Neuronal stem cell (in vitro differentiated cells): ENCODE measurements at regions not wholly inside any gene's neighbourhood (a gene's known extent, or its start where the extent isn't known, plus 50 kb on each side); places are given as distances from the start of the nearest gene placed in this dataset.
"Not testable (repeated sequence)": the region's sequence is repeated elsewhere in the genome, so short reads cannot be mapped to it uniquely, and the experiment has no call there.

Source experiments
- DNase-seq: peaks from one replicate; pipeline ENCODE4 v3.0.0-alpha.2; 2013; ENCODE audit warnings: low spot score
- H2AFZ ChIP-seq: one replicate; pipeline ENCODE4 v1.6.1; 2013; ENCODE audit warnings: mild to moderate bottlenecking, low read length, inconsistent platforms
- H2AK5ac ChIP-seq: 2 replicates; pipeline ENCODE4 v1.6.1; 2013; ENCODE audit warnings: low read depth, mild to moderate bottlenecking, inconsistent platforms, low read length, moderate library complexity, mixed read lengths
- H2BK120ac ChIP-seq: 2 replicates; pipeline ENCODE4 v1.6.1; 2013; ENCODE audit warnings: low read depth, mild to moderate bottlenecking, inconsistent platforms, low read length, moderate library complexity, mixed read lengths
- H2BK12ac ChIP-seq: one replicate; pipeline ENCODE4 v1.6.1; 2013; ENCODE audit warnings: low read length, inconsistent platforms
- H2BK15ac ChIP-seq: 2 replicates; pipeline ENCODE4 v1.6.1; 2013; ENCODE audit warnings: mild to moderate bottlenecking, low read length, inconsistent platforms, mixed read lengths
- H2BK5ac ChIP-seq: one replicate; pipeline ENCODE4 v1.6.1; 2013; ENCODE audit warnings: inconsistent platforms, mild to moderate bottlenecking, low read length, moderate library complexity
- H3K14ac ChIP-seq: one replicate; pipeline ENCODE4 v1.6.1; 2013; ENCODE audit warnings: low read length, inconsistent platforms
- H3K18ac ChIP-seq: 2 replicates; pipeline ENCODE4 v1.6.1; 2013; ENCODE audit warnings: low read length, inconsistent platforms
- H3K23ac ChIP-seq: 2 replicates; pipeline ENCODE4 v1.6.1; 2013; ENCODE audit warnings: low read depth, mild to moderate bottlenecking, mixed read lengths, low read length, inconsistent platforms; ENCODE audit not compliant: poor library complexity
- H3K27ac ChIP-seq: replicated peaks from 3 replicates; pipeline ENCODE4 v1.5.1; 2013; ENCODE audit warnings: low read length, inconsistent platforms
- H3K27me3 ChIP-seq, 3 experiments: 2 replicates each; pipeline ENCODE4 v1.6.1; 2013; ENCODE audit warnings: low read length in 3 of 3, mild to moderate bottlenecking in 2 of 3, inconsistent platforms in 1 of 3, low read depth in 1 of 3, mixed read lengths in 1 of 3, moderate library complexity in 1 of 3; ENCODE audit not compliant: control insufficient read depth in 3 of 3, insufficient read depth in 3 of 3
- H3K36me3 ChIP-seq, 2 donors: replicated peaks in 1 of 2; 2 replicates each; pipeline ENCODE4 v1.6.1; 2013; ENCODE audit warnings: low read length in 2 of 2; ENCODE audit not compliant: control insufficient read depth in 2 of 2, insufficient read depth in 2 of 2
- H3K4ac ChIP-seq: 2 replicates; pipeline ENCODE4 v1.6.1; 2013; ENCODE audit warnings: inconsistent platforms, mild to moderate bottlenecking, low read length, moderate library complexity
- H3K4me1 ChIP-seq, 2 donors: 1 replicate in 1 of 2; 2 replicates in 1 of 2; pipeline ENCODE4 v1.6.1; 2013; ENCODE audit warnings: low read length in 2 of 2, low read depth in 1 of 2; ENCODE audit not compliant: control insufficient read depth in 2 of 2, insufficient read depth in 1 of 2
- H3K4me2 ChIP-seq: one replicate; pipeline ENCODE4 v1.6.1; 2013; ENCODE audit warnings: mild to moderate bottlenecking, low read length, inconsistent platforms; ENCODE audit not compliant: insufficient read depth, poor library complexity, severe bottlenecking
- H3K4me3 ChIP-seq, 2 donors: 2 replicates each; pipeline ENCODE4 v1.5.1; 2013; ENCODE audit warnings: low read length in 2 of 2, mild to moderate bottlenecking in 2 of 2, inconsistent platforms in 1 of 2, moderate library complexity in 1 of 2
- H3K79me1 ChIP-seq: one replicate; pipeline ENCODE4 v1.6.1; 2013; ENCODE audit warnings: low read depth, mild to moderate bottlenecking, inconsistent platforms, low read length, moderate library complexity
- H3K9ac ChIP-seq: one replicate; pipeline ENCODE4 v1.6.1; 2013; ENCODE audit warnings: mild to moderate bottlenecking, low read depth, low read length, inconsistent platforms; ENCODE audit not compliant: poor library complexity
- H3K9me3 ChIP-seq, 2 donors: replicated peaks in 1 of 2; 2 replicates each; pipeline versions ENCODE3 to v1.6.1; 2013; ENCODE audit warnings: low read length in 2 of 2, mild to moderate bottlenecking in 2 of 2, inconsistent platforms in 1 of 2, low read depth in 1 of 2, mixed read lengths in 1 of 2, moderate library complexity in 1 of 2; ENCODE audit not compliant: control insufficient read depth in 2 of 2, insufficient read depth in 1 of 2
- H4K8ac ChIP-seq: one replicate; pipeline ENCODE4 v1.6.1; 2013; ENCODE audit warnings: low read depth, mild to moderate bottlenecking, inconsistent platforms, low read length, moderate library complexity
- H4K91ac ChIP-seq: one replicate; pipeline ENCODE4 v1.6.1; 2013; ENCODE audit warnings: low read length, low read depth, mild to moderate bottlenecking, inconsistent platforms; ENCODE audit not compliant: poor library complexity
- WGBS, 2 donors: extraction: QIAGEN DNeasy Blood & Tissue Kit; methylation state at CpG; one replicate each; pipeline ENCODE4 v1.1.7; 2013; ENCODE audit warnings: missing lambda C conversion rate in 2 of 2, mixed read lengths in 1 of 2; ENCODE audit not compliant: insufficient read length in 2 of 2, insufficient replicate concordance in 1 of 2; ENCODE audit errors: extremely low coverage in 2 of 2; 5-methylcytosine and 5-hydroxymethylcytosine counted together

- Histone ChIP-seq H3K9me3 (no peaks in the 10 kb centered on the region), H3K79me1 (no peaks in the 10 kb centered on the region), H4K8ac (no peak overlapping the region), H3K18ac (no peak overlapping the region), H3K27ac (no peak overlapping the region), H4K91ac (no peak overlapping the region), H2AFZ (no peak overlapping the region), H2BK12ac (no peak overlapping the region), H2AK5ac (no peak overlapping the region), H3K4me2 (no peak overlapping the region), H3K36me3 (no peaks in the 10 kb centered on the region), H2BK120ac (no peak overlapping the region), H3K4me3 (no peak overlapping the region), H2BK5ac (no peak overlapping the region), H3K4ac (no peak overlapping the region), H3K9ac (no peak overlapping the region), H3K4me1 (peaks cover 3 to 14% of the 10 kb centered on the region in 2 donors), H3K23ac (no peak overlapping the region), H2BK15ac (no peak overlapping the region), H3K14ac (no peak overlapping the region), H3K27me3 (no peaks in the 10 kb centered on the region)
- WGBS, 2 donors, result no CpG with 5 or more reads among the region's 1 CpG
- DNase-seq, result no peak
Measured at GRCh38 chr7:110420788-110421187, 670.1 kb upstream of the LRRN3 start.

GRCh38 chr7:110421490-110422241 is 669.3 kb upstream of the LRRN3 start:
- Histone ChIP-seq H3K9me3 (peaks cover 0 to 2% of the 10 kb centered on the region in 2 donors), H2AK5ac (no peak overlapping the region), H2BK15ac (no peak overlapping the region), H3K14ac (no peak overlapping the region), H3K27ac (no peak overlapping the region), H4K91ac (no peak overlapping the region), H3K4ac (no peak overlapping the region), H2BK5ac (no peak overlapping the region), H3K36me3 (no peaks in the 10 kb centered on the region), H2BK120ac (no peak overlapping the region), H2BK12ac (no peak overlapping the region), H2AFZ (no peak overlapping the region), H3K27me3 (no peaks in the 10 kb centered on the region), H3K23ac (no peak overlapping the region), H3K4me3 (no peak overlapping the region), H4K8ac (no peak overlapping the region), H3K79me1 (no peaks in the 10 kb centered on the region), H3K4me2 (no peak overlapping the region), H3K4me1 (peaks cover 3 to 14% of the 10 kb centered on the region in 2 donors), H3K9ac (no peak overlapping the region), H3K18ac (no peak overlapping the region)
- DNase-seq, result no peak
- WGBS, 2 donors, result no CpG with 5 or more reads among the region's 5 CpGs

- Histone ChIP-seq H2BK12ac (no peak overlapping the region), H2BK5ac (no peak overlapping the region), H2BK120ac (no peak overlapping the region), H3K18ac (no peak overlapping the region), H3K23ac (no peak overlapping the region), H3K4me1 (no peaks in the 10 kb centered on the region), H3K27ac (no peak overlapping the region), H3K9me3 (no peaks in the 10 kb centered on the region), H2BK15ac (no peak overlapping the region), H4K8ac (no peak overlapping the region), H4K91ac (no peak overlapping the region), H3K79me1 (no peaks in the 10 kb centered on the region), H3K4me2 (no peak overlapping the region), H3K4me3 (no peak overlapping the region), H3K27me3 (no peaks in the 10 kb centered on the region), H3K4ac (no peak overlapping the region), H2AK5ac (no peak overlapping the region), H2AFZ (no peak overlapping the region), H3K9ac (no peak overlapping the region), H3K36me3 (no peaks in the 10 kb centered on the region), H3K14ac (no peak overlapping the region)
- no CpG with 5 or more reads among the region's 8 CpGs for WGBS, 2 donors
- no peak for DNase-seq
Measured at GRCh38 chr7:110432061-110432553, 658.8 kb upstream of the LRRN3 start.

- not testable (repeated sequence) for H2BK5ac ChIP-seq, H3K27ac ChIP-seq, H2AFZ ChIP-seq, H3K36me3 ChIP-seq, H3K9me3 ChIP-seq, H3K23ac ChIP-seq, H2AK5ac ChIP-seq, H4K8ac ChIP-seq, H2BK120ac ChIP-seq, H2BK15ac ChIP-seq, H3K79me1 ChIP-seq, H3K14ac ChIP-seq, H3K9ac ChIP-seq, H3K27me3 ChIP-seq, H4K91ac ChIP-seq, H3K4me3 ChIP-seq, DNase-seq, H3K18ac ChIP-seq, H2BK12ac ChIP-seq, H3K4me2 ChIP-seq, H3K4me1 ChIP-seq, H3K4ac ChIP-seq
- no CpG with 5 or more reads among the region's 2 CpGs for WGBS, 2 donors
Measured at GRCh38 chr7:110438926-110439325, 652.0 kb upstream of the LRRN3 start.
